HCT116 (cell line): ENCODE measurements at regions not wholly inside any gene's neighbourhood (a gene's known extent, or its start where the extent isn't known, plus 50 kb on each side); places are given as distances from the start of the nearest gene placed in this dataset.

Source experiments
- ATAC-seq: fragments of 200-7000 bp; cut with Tn5 transposase; 2 replicates; pipeline ENCODE4 v1.9.1; 2020; ENCODE audit warnings: mild to moderate bottlenecking, moderate library complexity
- BruUV-seq: library from RNA; stranded (reverse); fragments of 400-500 nt; replicated peaks from 2 replicates; lab custom pipeline; 2021; lab: Mats Ljungman, UMichigan
- CTCF ChIA-PET: fragments of 300-600 bp; sonication (Branson Sonifier 250); formaldehyde crosslinking; loops from one replicate; lab custom pipeline; 2021; ENCODE audit warnings: antibody characterized with exemption; lab: Charles Lee
- POLR2A ChIA-PET: fragments of 300-600, 350-600 bp; sonication (Branson Sonifier 250); formaldehyde crosslinking; loops from one replicate; lab custom pipeline; 2021; ENCODE audit warnings: antibody characterized with exemption; lab: Charles Lee
- RAD21 ChIA-PET, 2 experiments: fragments of 300-600 bp; sonication (Branson Sonifier 250); formaldehyde crosslinking; loops; one replicate each; lab custom pipeline; 2023; ENCODE audit warnings: low total read pairs in 2 of 2; ENCODE audit not compliant: uncharacterized antibody in 2 of 2, unreplicated experiment in 2 of 2, low non-redundant PET in 1 of 2; lab: Charles Lee
- DNase-seq: peaks from one replicate; pipeline ENCODE4 v3.0.0-alpha.2; 2010; ENCODE audit warnings: low read depth, low spot score
- H2AFZ ChIP-seq: fragments of 200-600 bp; shearing (Covaris generic), sonication (generic); 2 replicates; pipeline ENCODE4 v1.6.1; 2017; ENCODE audit warnings: low read depth, mixed run types, mixed read lengths, antibody characterized with exemption, low read length; ENCODE audit not compliant: poor library complexity, severe bottlenecking
- H3K27ac ChIP-seq: 2 replicates; pipeline ENCODE4 v1.5.1; 2012; ENCODE audit warnings: low read depth, low read length
- H3K27me3 ChIP-seq: fragments of 200-600 bp; sonication (generic); 2 replicates; pipeline ENCODE4 v1.6.1; 2016; ENCODE audit warnings: mixed run types, low read length, mixed read lengths; ENCODE audit not compliant: insufficient read depth
- H3K36me3 ChIP-seq, 2 experiments: fragments of 200-500 bp in 1 of 2; fragments of 200-600 bp in 1 of 2; sonication (Bioruptor generic) in 1 of 2; sonication (generic) in 1 of 2; 2 replicates each; pipeline versions ENCODE4 v1.5.1 to v1.6.1; 2014 to 2016; ENCODE audit warnings: low read length in 2 of 2, inconsistent platforms in 1 of 2, mixed read lengths in 1 of 2, mixed run types in 1 of 2; ENCODE audit not compliant: insufficient read depth in 2 of 2, control insufficient read depth in 1 of 2
- H3K4me1 ChIP-seq, 2 experiments: fragments of 200-600 bp in 1 of 2; sonication (generic) in 1 of 2; 2 replicates each; pipeline versions ENCODE4 v1.5.1 to v1.6.1; 2012 to 2017; ENCODE audit warnings: low read length in 2 of 2, inconsistent platforms in 1 of 2, mild to moderate bottlenecking in 1 of 2, mixed read lengths in 1 of 2, mixed run types in 1 of 2, moderate library complexity in 1 of 2; ENCODE audit not compliant: insufficient read depth in 2 of 2, control insufficient read depth in 1 of 2
- H3K4me2 ChIP-seq: fragments of 200-600 bp; sonication (generic); 2 replicates; pipeline ENCODE4 v1.6.1; 2017; ENCODE audit warnings: mixed run types, low read length, mixed read lengths
- H3K4me3 ChIP-seq, 2 experiments: fragments of 200-600 bp in 1 of 2; sonication (generic) in 1 of 2; replicated peaks in 1 of 2; 2 replicates each; pipeline ENCODE4 v1.5.1; 2011 to 2016; ENCODE audit warnings: low read length in 2 of 2, control low read depth in 1 of 2, low read depth in 1 of 2, mild to moderate bottlenecking in 1 of 2, mixed read lengths in 1 of 2, mixed run types in 1 of 2
- H3K79me2 ChIP-seq: fragments of 200-600 bp; sonication (generic); 2 replicates; pipeline ENCODE4 v1.6.1; 2017; ENCODE audit warnings: mild to moderate bottlenecking, mixed run types, low read length, moderate library complexity, mixed read lengths; ENCODE audit not compliant: insufficient read depth
- H3K9ac ChIP-seq: fragments of 200-600 bp; sonication (generic); 2 replicates; pipeline ENCODE4 v1.6.1; 2016; ENCODE audit warnings: low read length, mixed read lengths
- H3K9me2 ChIP-seq: fragments of 200-600 bp; sonication (generic), shearing (Covaris generic); 2 replicates; pipeline ENCODE4 v1.6.1; 2017; ENCODE audit warnings: mixed run types, mild to moderate bottlenecking, moderate library complexity; ENCODE audit not compliant: insufficient read depth
- H3K9me3 ChIP-seq, 2 experiments: fragments of 200-500 bp in 1 of 2; fragments of 200-600 bp in 1 of 2; sonication (Bioruptor generic) in 1 of 2; sonication (generic) in 1 of 2; 2 replicates each; pipeline ENCODE4 v1.6.1; 2014 to 2017; ENCODE audit warnings: low read length in 2 of 2, mixed read lengths in 2 of 2, inconsistent platforms in 1 of 2, low read depth in 1 of 2, mild to moderate bottlenecking in 1 of 2, mixed run types in 1 of 2, moderate library complexity in 1 of 2; ENCODE audit not compliant: control insufficient read depth in 1 of 2, insufficient read depth in 1 of 2
- H4K20me1 ChIP-seq: fragments of 200-600 bp; sonication (generic), shearing (Covaris generic); 2 replicates; pipeline ENCODE4 v1.6.1; 2017; ENCODE audit warnings: mixed run types, mild to moderate bottlenecking, moderate library complexity; ENCODE audit not compliant: insufficient read depth
- ATF3 ChIP-seq: IDR thresholded peaks from 2 replicates; pipeline ENCODE4 v1.6.1; 2012
- CEBPB ChIP-seq: IDR thresholded peaks from 2 replicates; pipeline ENCODE4 v1.6.1; 2012; ENCODE audit warnings: low read depth
- CTCF ChIP-seq, 3 experiments: fragments of 200-600 bp in 1 of 3; sonication (generic) in 1 of 3; IDR thresholded peaks in 2 of 3; conservative IDR thresholded peaks in 1 of 3; 2 replicates each; pipeline ENCODE4 v1.5.1; 2012 to 2017; ENCODE audit warnings: low read depth in 2 of 3, low read length in 2 of 3, antibody characterized with exemption in 1 of 3, borderline replicate concordance in 1 of 3, control low read depth in 1 of 3, mild to moderate bottlenecking in 1 of 3, mixed read lengths in 1 of 3, mixed run types in 1 of 3, moderate library complexity in 1 of 3; ENCODE audit not compliant: insufficient read depth in 1 of 3
- ELF1 ChIP-seq: IDR thresholded peaks from 2 replicates; pipeline ENCODE4 v1.6.1; 2012; ENCODE audit warnings: low read depth, borderline replicate concordance
- EZH2 ChIP-seq: fragments of 200-600 bp; sonication (generic); IDR thresholded peaks from 2 replicates; pipeline ENCODE4 v1.6.1; 2017; ENCODE audit warnings: antibody characterized with exemption, mixed run types
- EZH2phosphoT487 ChIP-seq: fragments of 200-600 bp; IDR thresholded peaks from 2 replicates; pipeline ENCODE4 v1.6.1; 2018; ENCODE audit warnings: antibody characterized with exemption, borderline replicate concordance
- FOSL1 ChIP-seq: IDR thresholded peaks from 2 replicates; pipeline ENCODE4 v1.6.1; 2012; ENCODE audit warnings: low read depth
- JUND ChIP-seq: IDR thresholded peaks from 2 replicates; pipeline ENCODE4 v1.6.1; 2012
- MAX ChIP-seq: IDR thresholded peaks from 2 replicates; pipeline ENCODE4 v1.6.1; 2012
- POLR2AphosphoS5 ChIP-seq: IDR thresholded peaks from 2 replicates; pipeline ENCODE4 v1.6.1; 2011; ENCODE audit warnings: mild to moderate bottlenecking, low read depth, low read length, moderate library complexity
- RAD21 ChIP-seq: IDR thresholded peaks from 2 replicates; pipeline ENCODE4 v1.6.1; 2012; ENCODE audit warnings: low read depth, mild to moderate bottlenecking
- REST ChIP-seq: IDR thresholded peaks from 2 replicates; pipeline ENCODE4 v1.6.1; 2012; ENCODE audit warnings: low read depth
- SIN3A ChIP-seq: IDR thresholded peaks from 2 replicates; pipeline ENCODE4 v1.6.1; 2012; ENCODE audit warnings: low read depth
- SP1 ChIP-seq: IDR thresholded peaks from 2 replicates; pipeline ENCODE4 v1.6.1; 2012; ENCODE audit warnings: low read depth
- SRF ChIP-seq: IDR thresholded peaks from 2 replicates; pipeline ENCODE4 v1.6.1; 2012; ENCODE audit warnings: low read depth
- TCF7L2 ChIP-seq: IDR thresholded peaks from 2 replicates; pipeline ENCODE4 v1.7.0; 2011; ENCODE audit warnings: borderline replicate concordance, inconsistent platforms; ENCODE audit not compliant: insufficient read depth, insufficient read length; ENCODE audit errors: extremely low read depth
- YY1 ChIP-seq: IDR thresholded peaks from 2 replicates; pipeline ENCODE4 v1.6.1; 2011; ENCODE audit warnings: low read length, low read depth, moderate library complexity, mild to moderate bottlenecking; ENCODE audit not compliant: insufficient replicate concordance; ENCODE audit errors: extremely low read depth
- ZBTB33 ChIP-seq: IDR thresholded peaks from 2 replicates; pipeline ENCODE4 v1.6.1; 2011; ENCODE audit warnings: mild to moderate bottlenecking, low read length, moderate library complexity; ENCODE audit not compliant: insufficient replicate concordance; ENCODE audit errors: extremely low read depth
- ZFX ChIP-seq: fragments of 450-650 bp; IDR thresholded peaks from 2 replicates; pipeline ENCODE4 v1.6.1; 2017
- ZNF274 ChIP-seq: fragments of 200-500 bp; sonication (Bioruptor generic); IDR thresholded peaks from 2 replicates; pipeline ENCODE4 v1.6.1; 2014; ENCODE audit warnings: mild to moderate bottlenecking, low read depth, low read length, inconsistent platforms
- intact Hi-C: fragments of 100-400 bp; cut with micrococcal nuclease; formaldehyde crosslinking; loops from 2 replicates; pipeline ENCODE4 v1.10.0; 2022

- RAD21 ChIA-PET: no interaction called here
- peaks cover 0 to 25% of the 10 kb centered on the region in 2 experiments; a peak in 3 of 4 replicates for H3K9me3 ChIP-seq
- DNase-seq (no peak), ATAC-seq (no peak)
- no peaks in the 10 kb centered on the region for H3K9me2 ChIP-seq
- POLR2A ChIA-PET: no interaction called here
- H3K9ac ChIP-seq: no peak overlapping the region
- H3K4me3 ChIP-seq: no peak overlapping the region
- no peaks in the 10 kb centered on the region for H4K20me1 ChIP-seq
- CTCF ChIA-PET: no interaction called here
- H2AFZ ChIP-seq: no peak overlapping the region
- no peaks in the 10 kb centered on the region for H3K79me2 ChIP-seq
- no TSS peak for BruUV-seq
- no peak overlapping the region for H3K27ac ChIP-seq
- TF ChIP-seq SRF (no peak), EZH2 (no peak), MAX (no peak), SP1 (no peak), ZNF274 (no peak), CTCF (IDR thresholded peaks at IDR 0.05 in 2 of 3, conservative IDR thresholded peaks at IDR 0.05 in 1 of 3; ENCODE audit: borderline replicate concordance in 1 of 3, insufficient read depth in 1 of 3, low read depth in 2 of 3, low read length in 2 of 3) (no peak), ELF1 (no peak), FOSL1 (no peak), ATF3 (no peak), RAD21 (no peak), EZH2phosphoT487 (no peak), YY1 (no peak), ZBTB33 (no peak), CEBPB (no peak), REST (no peak), SIN3A (no peak), JUND (no peak), ZFX (no peak), TCF7L2 (no peak), POLR2AphosphoS5 (no peak)
- H3K27me3 ChIP-seq: no peaks in the 10 kb centered on the region
- H3K4me1 ChIP-seq: no peaks in the 10 kb centered on the region
- H3K36me3 ChIP-seq: no peaks in the 10 kb centered on the region
- H3K4me2 ChIP-seq: no peak overlapping the region
- intact Hi-C loops: no loop called here
Observed at GRCh38 chr9:25600501-25600900, 77.7 kb downstream of the TUSC1 start.
